ENCODE measurements at regions not wholly inside any gene's neighbourhood (a gene's known extent, or its start where the extent isn't known, plus 50 kb on each side); places are given as distances from the start of the nearest gene placed in this dataset.

DNA sequence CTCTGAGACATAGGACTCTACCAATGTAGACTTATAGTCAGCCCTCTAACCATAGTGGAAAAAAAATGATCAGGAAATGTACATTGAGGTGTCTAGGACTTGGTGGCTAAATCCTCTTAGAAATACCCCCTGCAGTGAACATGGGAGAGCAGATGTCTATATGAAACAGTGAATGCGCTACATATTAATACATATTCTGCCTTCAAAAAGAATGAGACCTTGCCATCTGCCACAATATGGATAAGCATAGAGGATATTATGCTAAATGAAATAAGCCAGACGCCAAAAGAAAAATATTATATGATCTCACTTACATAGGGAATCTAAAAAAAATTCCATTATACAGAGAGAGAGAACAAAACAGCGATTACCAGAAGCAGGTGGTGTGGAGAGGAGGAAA lies 66.6 kb upstream of the HAO2 start:
- ATAC-seq (ENCODE audit: poor library complexity) (no peak), DNase-seq (no peak)
- ChIA-PET POLR2A (no interaction called here), CTCF (no interaction called here)
- Histone ChIP-seq H3K4me3 (ENCODE audit: low read length) (no peak overlapping the region), H3K36me3 (ENCODE audit: insufficient read depth, low read length) (no peaks in the 10 kb centered on the region), H3K27ac (ENCODE audit: low read depth in 1 of 2, low read length in 2 of 2) (no peak overlapping the region), H3K27me3 (ENCODE audit: control insufficient read depth in 1 of 2, insufficient read depth in 2 of 2, low read length in 2 of 2) (peaks cover 17 to 39% of the 10 kb centered on the region in 2 experiments), H3K9me3 (ENCODE audit: control insufficient read depth in 1 of 2, insufficient read depth in 1 of 2, low read length in 2 of 2) (no peaks in the 10 kb centered on the region), H3K4me1 (ENCODE audit: insufficient read depth, low read length) (no peaks in the 10 kb centered on the region)
- Mint-ChIP-seq H3K36me3 (ENCODE audit: low read depth) (no peaks in the 10 kb centered on the region), H3K27ac (no peak overlapping the region), H3K4me3 (no peak overlapping the region), H3K4me1 (ENCODE audit: low read depth) (peaks cover 12% of the 10 kb centered on the region), H3K9me3 (no peaks in the 10 kb centered on the region), H3K27me3 (peaks cover 76% of the 10 kb centered on the region)
- TF ChIP-seq, protein P1, sequence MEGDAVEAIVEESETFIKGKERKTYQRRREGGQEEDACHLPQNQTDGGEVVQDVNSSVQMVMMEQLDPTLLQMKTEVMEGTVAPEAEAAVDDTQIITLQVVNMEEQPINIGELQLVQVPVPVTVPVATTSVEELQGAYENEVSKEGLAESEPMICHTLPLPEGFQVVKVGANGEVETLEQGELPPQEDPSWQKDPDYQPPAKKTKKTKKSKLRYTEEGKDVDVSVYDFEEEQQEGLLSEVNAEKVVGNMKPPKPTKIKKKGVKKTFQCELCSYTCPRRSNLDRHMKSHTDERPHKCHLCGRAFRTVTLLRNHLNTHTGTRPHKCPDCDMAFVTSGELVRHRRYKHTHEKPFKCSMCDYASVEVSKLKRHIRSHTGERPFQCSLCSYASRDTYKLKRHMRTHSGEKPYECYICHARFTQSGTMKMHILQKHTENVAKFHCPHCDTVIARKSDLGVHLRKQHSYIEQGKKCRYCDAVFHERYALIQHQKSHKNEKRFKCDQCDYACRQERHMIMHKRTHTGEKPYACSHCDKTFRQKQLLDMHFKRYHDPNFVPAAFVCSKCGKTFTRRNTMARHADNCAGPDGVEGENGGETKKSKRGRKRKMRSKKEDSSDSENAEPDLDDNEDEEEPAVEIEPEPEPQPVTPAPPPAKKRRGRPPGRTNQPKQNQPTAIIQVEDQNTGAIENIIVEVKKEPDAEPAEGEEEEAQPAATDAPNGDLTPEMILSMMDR (IDR thresholded peaks at IDR 0.05) = no peak
- intact Hi-C loops (cut with DNase I, micrococcal nuclease) = no loop called here

DNA sequence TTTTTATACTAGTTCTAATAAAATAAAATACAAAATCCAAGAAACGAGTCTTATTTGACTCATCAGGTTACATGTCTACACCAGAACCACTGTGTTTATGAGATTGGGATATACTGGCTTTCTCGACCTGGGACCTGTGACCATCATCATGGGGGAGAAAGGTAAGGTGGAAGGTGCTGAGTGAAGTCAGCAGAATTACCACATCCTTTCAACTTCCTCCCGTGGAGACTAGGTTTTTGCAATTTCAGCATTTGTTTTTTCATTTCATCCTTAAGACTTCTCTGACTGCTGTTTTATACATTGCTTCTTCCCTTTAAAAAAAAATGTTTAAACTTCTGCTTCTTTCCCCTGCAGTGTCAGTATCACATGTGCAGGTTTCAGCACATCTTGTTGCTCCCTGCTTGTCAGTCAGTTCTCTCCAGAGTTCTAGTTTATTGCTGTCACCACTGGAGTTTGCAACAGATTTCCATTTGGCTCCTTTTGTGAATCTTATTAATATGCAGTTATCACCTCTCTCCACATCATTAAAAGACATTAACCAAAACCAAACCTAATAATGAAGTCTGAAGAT lies 60.4 kb upstream of the HAO2 start:
- Histone ChIP-seq H3K27ac (ENCODE audit: low read depth in 1 of 2, low read length in 2 of 2) (no peak overlapping the region), H3K4me3 (ENCODE audit: low read length) (no peak overlapping the region), H3K4me1 (ENCODE audit: insufficient read depth, low read length) (no peaks in the 10 kb centered on the region), H3K27me3 (ENCODE audit: control insufficient read depth in 1 of 2, insufficient read depth in 2 of 2, low read length in 2 of 2) (peaks cover 3 to 18% of the 10 kb centered on the region in 2 experiments), H3K36me3 (ENCODE audit: insufficient read depth, low read length) (no peaks in the 10 kb centered on the region), H3K9me3 (ENCODE audit: control insufficient read depth in 1 of 2, insufficient read depth in 1 of 2, low read length in 2 of 2) (no peaks in the 10 kb centered on the region)
- intact Hi-C loops (cut with DNase I, micrococcal nuclease) = no loop called here
- POLR2A ChIA-PET = no interaction called here
- TF ChIP-seq, protein P1 (IDR thresholded peaks at IDR 0.05) = no peak
- Mint-ChIP-seq H3K27me3 (peaks cover 65% of the 10 kb centered on the region), H3K27ac (no peak overlapping the region), H3K4me3 (no peak overlapping the region), H3K36me3 (ENCODE audit: low read depth) (no peaks in the 10 kb centered on the region), H3K9me3 (no peaks in the 10 kb centered on the region), H3K4me1 (ENCODE audit: low read depth) (no peaks in the 10 kb centered on the region)
- DNase-seq (no peak), ATAC-seq (ENCODE audit: poor library complexity) (no peak)
- CTCF ChIA-PET = no interaction called here

DNA sequence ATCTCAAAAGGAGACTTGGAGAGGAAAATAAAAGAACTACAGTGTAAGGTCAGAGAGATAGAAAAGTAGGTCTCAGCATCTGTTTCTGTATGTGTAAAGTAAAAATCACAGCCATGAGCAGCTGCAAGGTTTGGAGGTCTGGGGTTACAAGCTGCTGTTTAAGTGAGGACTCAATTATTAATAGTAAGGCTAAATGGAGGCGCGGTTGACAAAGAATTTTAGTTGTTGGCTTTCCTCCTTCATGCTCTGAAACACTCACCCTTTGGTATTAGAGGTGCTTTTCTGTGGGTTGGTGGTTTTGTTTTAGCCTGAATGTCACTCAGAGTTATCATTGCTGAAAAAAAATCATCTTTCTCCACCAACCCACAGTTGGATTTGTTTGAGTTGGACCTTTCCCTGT lies 59.8 kb upstream of the HAO2 start:
- H3K27me3 Mint-ChIP-seq = peaks cover 65% of the 10 kb centered on the region

More for the DNA sequence above, 59.8 kb upstream of the HAO2 start:
- Histone ChIP-seq H3K27ac (ENCODE audit: low read depth in 1 of 2, low read length in 2 of 2) (no peak overlapping the region), H3K4me1 (ENCODE audit: insufficient read depth, low read length) (no peaks in the 10 kb centered on the region), H3K9me3 (ENCODE audit: control insufficient read depth in 1 of 2, insufficient read depth in 1 of 2, low read length in 2 of 2) (no peaks in the 10 kb centered on the region), H3K4me3 (ENCODE audit: low read length) (no peak overlapping the region), H3K27me3 (ENCODE audit: control insufficient read depth in 1 of 2, insufficient read depth in 2 of 2, low read length in 2 of 2) (peaks cover 3 to 13% of the 10 kb centered on the region in 2 experiments), H3K36me3 (ENCODE audit: insufficient read depth, low read length) (no peaks in the 10 kb centered on the region)
- Mint-ChIP-seq H3K4me1 (ENCODE audit: low read depth) (no peaks in the 10 kb centered on the region), H3K27ac (no peak overlapping the region), H3K9me3 (no peaks in the 10 kb centered on the region), H3K4me3 (no peak overlapping the region), H3K36me3 (ENCODE audit: low read depth) (no peaks in the 10 kb centered on the region)
- CTCF ChIA-PET = no interaction called here
- intact Hi-C loops (cut with DNase I, micrococcal nuclease) = no loop called here
- POLR2A ChIA-PET = no interaction called here
- DNase-seq (no peak), ATAC-seq (ENCODE audit: poor library complexity) (no peak)
- TF ChIP-seq, protein P1 (IDR thresholded peaks at IDR 0.05) = no peak
